ENCODE measurements at regions not wholly inside any gene's neighbourhood (a gene's known extent, or its start where the extent isn't known, plus 50 kb on each side); places are given as distances from the start of the nearest gene placed in this dataset.
"Not testable (repeated sequence)": the region's sequence is repeated elsewhere in the genome, so short reads cannot be mapped to it uniquely, and the experiment has no call there.

DNA sequence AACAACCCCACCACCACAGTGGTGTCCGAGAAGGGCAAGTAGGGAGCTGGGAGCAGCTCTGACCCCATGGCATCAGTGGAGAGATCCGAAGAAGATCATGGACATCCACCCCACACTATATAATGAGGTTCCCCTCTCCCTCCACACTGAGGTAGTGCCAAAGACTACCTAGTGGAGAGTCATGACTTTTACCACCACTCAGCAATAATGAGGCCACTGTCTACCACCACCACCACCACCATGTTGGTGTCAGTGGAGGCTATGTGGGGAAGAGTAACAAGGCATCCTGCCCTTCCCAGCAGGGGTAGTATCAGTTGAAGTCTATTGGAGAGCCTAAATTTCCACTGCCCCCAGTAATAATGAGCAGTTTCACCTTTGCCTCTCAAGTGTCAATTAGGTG lies 321.7 kb upstream of the ZC3H15 start:
- no peak overlapping the region for H3K4me3 ChIP-seq (ENCODE audit: low read length)
- no peak for DNase-seq (ENCODE audit: low read depth)
- TF ChIP-seq, protein P1, sequence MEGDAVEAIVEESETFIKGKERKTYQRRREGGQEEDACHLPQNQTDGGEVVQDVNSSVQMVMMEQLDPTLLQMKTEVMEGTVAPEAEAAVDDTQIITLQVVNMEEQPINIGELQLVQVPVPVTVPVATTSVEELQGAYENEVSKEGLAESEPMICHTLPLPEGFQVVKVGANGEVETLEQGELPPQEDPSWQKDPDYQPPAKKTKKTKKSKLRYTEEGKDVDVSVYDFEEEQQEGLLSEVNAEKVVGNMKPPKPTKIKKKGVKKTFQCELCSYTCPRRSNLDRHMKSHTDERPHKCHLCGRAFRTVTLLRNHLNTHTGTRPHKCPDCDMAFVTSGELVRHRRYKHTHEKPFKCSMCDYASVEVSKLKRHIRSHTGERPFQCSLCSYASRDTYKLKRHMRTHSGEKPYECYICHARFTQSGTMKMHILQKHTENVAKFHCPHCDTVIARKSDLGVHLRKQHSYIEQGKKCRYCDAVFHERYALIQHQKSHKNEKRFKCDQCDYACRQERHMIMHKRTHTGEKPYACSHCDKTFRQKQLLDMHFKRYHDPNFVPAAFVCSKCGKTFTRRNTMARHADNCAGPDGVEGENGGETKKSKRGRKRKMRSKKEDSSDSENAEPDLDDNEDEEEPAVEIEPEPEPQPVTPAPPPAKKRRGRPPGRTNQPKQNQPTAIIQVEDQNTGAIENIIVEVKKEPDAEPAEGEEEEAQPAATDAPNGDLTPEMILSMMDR (conservative IDR thresholded peaks at IDR 0.05; ENCODE audit: low read length) = no peak

DNA sequence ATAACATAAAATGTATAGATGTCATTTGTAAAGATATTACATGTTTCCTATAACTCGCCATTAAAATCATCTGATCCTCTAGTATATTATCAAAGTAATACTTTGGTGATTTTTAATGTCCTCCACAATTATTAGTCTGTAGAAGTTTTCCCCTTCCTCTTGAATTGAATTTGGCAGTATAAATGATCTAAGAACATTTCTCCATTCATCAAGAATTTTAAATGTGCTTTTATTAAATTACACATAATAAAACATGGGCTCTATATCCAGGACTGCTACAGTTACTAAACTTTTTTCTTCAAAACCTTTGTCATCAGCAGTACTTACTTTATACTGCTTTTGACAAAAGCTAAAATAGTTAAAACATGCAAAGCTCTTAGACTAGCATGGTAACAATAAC lies 315.4 kb upstream of the ZC3H15 start:
- TF ChIP-seq, protein P1 (conservative IDR thresholded peaks at IDR 0.05; ENCODE audit: low read length) = no peak
- DNase-seq (ENCODE audit: low read depth) = no peak
- H3K4me3 ChIP-seq (ENCODE audit: low read length) = no peak overlapping the region

DNA sequence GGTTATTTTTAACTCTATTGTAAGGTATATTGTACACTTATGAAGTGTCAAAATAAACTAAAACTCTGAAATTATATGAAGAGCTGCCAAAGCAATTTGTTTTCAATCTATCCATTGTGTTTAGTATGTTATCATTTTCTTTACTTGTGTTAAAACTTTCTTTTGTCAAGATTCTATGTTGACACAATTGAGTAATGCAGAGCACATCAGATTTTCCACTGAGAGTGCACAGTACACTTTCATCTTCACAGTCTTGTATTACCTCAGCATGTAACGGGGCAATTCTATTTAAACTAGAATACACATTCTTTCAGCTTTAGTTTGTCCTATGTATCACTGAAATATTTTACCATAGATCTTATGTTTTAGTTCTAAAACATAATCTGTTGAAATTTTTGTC lies 304.4 kb upstream of the ZC3H15 start:
- TF ChIP-seq, protein P1 (conservative IDR thresholded peaks at IDR 0.05; ENCODE audit: low read length) = no peak
- H3K4me3 ChIP-seq (ENCODE audit: low read length) = no peak overlapping the region
- DNase-seq (ENCODE audit: low read depth) = no peak

DNA sequence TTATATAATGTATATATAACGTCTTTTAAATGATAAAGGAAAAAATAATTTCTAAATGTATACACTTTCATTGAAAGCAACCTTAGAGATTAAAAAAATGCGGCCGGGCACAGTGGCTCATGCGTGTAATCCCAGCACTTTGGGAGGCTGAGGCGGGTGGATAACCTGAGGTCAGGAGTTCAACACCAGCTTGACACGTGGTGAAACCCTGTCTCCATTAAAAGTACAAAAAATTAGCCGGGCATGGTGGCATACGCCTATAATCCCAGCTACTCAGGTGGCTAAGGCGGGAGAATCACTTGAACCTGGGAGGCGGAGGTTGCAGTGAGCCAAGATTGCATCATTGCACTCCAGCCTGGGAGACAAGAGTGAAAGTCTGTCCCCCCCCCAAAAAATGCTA lies 303.7 kb upstream of the ZC3H15 start:
- H3K4me3 ChIP-seq (ENCODE audit: low read length); DNase-seq (ENCODE audit: low read depth): not testable (repeated sequence)

DNA sequence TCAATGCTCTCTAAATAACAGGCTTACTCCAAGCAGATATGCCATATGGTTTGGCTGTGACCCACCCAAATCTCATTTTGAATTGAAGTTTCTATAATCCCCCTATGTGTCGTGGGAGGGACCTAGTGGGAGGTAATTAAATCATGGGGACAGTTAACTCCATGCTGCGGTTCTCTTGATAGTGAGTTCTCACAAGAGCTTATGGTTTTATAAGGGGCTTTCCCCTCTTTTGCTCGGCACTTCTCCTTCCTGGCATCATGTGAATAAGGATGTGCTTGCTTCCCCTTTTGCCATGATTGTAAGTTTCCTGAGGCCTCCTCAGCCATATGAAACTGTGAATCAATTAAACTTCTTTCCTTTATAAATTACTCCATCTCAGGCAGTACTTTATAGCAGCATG lies 302.7 kb upstream of the ZC3H15 start:
- TF ChIP-seq, protein P1 (conservative IDR thresholded peaks at IDR 0.05; ENCODE audit: low read length) = no peak
- no peak overlapping the region for H3K4me3 ChIP-seq (ENCODE audit: low read length)
- DNase-seq (ENCODE audit: low read depth) = no peak

DNA sequence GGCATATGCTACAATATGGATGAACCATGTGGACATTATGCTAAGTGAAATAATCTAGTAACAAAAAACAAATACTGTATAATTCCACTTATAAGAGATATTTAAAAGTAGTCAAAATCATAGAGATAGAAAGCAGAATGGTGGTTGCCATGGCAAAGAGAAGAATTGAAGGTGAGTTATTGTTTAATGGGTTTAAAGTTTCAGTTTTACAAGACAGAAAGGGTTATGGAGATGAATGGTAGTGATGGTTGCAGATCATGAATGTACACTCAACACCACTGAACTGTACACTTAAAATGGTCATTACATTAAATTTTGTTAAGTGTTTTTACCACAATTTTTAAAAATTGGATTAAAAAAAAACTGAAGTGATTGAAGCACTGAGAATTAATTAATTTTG lies 298.2 kb upstream of the ZC3H15 start:
- H3K4me3 ChIP-seq (ENCODE audit: low read length) = no peak overlapping the region
- TF ChIP-seq, protein P1 (conservative IDR thresholded peaks at IDR 0.05; ENCODE audit: low read length) = no peak
- DNase-seq (ENCODE audit: low read depth) = no peak

DNA sequence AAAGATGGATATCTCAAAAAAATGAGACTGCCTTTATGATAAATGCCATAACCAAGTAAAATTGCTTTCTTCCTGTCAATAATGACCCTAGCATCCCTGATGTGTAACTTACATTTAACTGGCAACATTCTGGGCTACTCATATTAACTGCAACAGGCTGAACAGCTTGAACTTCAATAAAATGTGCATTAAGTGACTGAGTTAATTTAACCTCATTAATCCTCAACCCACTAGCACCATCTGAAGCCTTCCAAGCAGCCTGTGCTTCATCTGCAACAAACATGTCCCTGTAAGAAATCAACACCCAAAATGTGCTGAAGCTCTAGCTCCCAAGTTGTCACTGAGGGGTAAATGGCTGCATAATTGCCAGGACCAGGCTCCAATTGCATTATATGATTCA lies 296.2 kb upstream of the ZC3H15 start:
- no peak for DNase-seq (ENCODE audit: low read depth)
- TF ChIP-seq, protein P1 (conservative IDR thresholded peaks at IDR 0.05; ENCODE audit: low read length) = no peak
- no peak overlapping the region for H3K4me3 ChIP-seq (ENCODE audit: low read length)

DNA sequence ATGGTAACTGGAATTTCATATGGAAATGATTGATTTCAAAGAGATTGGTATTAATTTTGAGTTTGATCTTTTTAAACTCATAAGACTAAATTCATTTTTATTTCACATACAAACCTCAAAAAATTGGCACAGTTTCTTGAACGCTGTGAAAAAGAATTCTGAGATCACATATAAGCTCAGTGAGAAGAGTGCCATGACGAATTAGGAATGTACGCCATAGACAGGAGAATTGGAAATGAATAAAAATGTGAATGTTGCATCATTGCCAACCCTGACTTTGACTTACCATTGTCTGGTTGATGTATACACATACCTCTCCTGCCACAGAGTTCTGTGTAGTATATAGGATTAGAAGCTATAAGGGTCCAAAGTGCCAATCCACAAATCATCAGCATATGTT lies 290.4 kb upstream of the ZC3H15 start:
- no peak overlapping the region for H3K4me3 ChIP-seq (ENCODE audit: low read length)
- no peak for DNase-seq (ENCODE audit: low read depth)
- TF ChIP-seq, protein P1 (conservative IDR thresholded peaks at IDR 0.05; ENCODE audit: low read length) = no peak
